ENCODE measurements at regions not wholly inside any gene's neighbourhood (a gene's known extent, or its start where the extent isn't known, plus 50 kb on each side); places are given as distances from the start of the nearest gene placed in this dataset.

DNA sequence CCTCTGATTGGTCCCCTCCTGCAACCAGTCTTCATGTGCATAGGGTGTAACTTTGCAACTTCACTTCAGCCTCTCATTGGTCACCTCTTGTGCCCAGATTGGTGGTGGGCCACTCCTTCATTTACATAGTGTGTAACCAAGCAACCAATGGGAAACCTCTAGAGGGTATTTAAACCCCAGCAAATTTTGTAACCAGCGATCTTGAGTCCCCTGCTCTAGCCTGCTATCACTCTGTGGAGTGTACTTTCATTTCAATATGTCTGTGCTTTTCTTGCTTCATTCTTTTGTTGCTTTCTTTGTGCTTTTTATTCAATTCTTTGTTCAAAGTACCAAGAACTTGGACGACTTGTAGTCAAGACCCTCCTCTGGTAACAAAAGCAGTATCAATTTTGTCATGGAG, 1336.9 kb upstream of the SPRY2 start:
- no TSS peak for BruUV-seq (replicated peaks)
- POLR2A ChIA-PET: no interaction called here
- in situ Hi-C loops (cut with MboI): no loop called here
- H3K27me3 ChIP-seq (replicated peaks in 1 of 2; ENCODE audit: control insufficient read depth in 2 of 2, insufficient read depth in 2 of 2, low read length in 1 of 2): no peaks in the 10 kb centered on the region
- CTCF ChIA-PET: no interaction called here
- RAD21 ChIA-PET (ENCODE audit: unreplicated experiment): no interaction called here
- DNase-seq (ENCODE audit: low read depth, low spot score): no peak
- no peak overlapping the region for H2AFZ ChIP-seq (ENCODE audit: control insufficient read depth, low read depth, low read length)
- H4K20me1 ChIP-seq (ENCODE audit: control insufficient read depth, insufficient read depth): no peaks in the 10 kb centered on the region
- SMC1A ChIA-PET (ENCODE audit: uncharacterized antibody, unreplicated experiment): no interaction called here
- H3K27ac ChIP-seq (ENCODE audit: control insufficient read depth, insufficient read depth): no peak overlapping the region
- no peaks in the 10 kb centered on the region for H3K9me3 ChIP-seq (replicated peaks; ENCODE audit: control insufficient read depth, insufficient read depth, low read length)
- no peak overlapping the region for H3K9ac ChIP-seq (ENCODE audit: control insufficient read depth, insufficient read depth, low read length)
- H3K4me2 ChIP-seq (ENCODE audit: control insufficient read depth, insufficient read depth): no peak overlapping the region
- no peak for FAIRE-seq
- H3K4me1 ChIP-seq (ENCODE audit: control insufficient read depth, insufficient read depth, low read length): no peaks in the 10 kb centered on the region
- H3K4me3 ChIP-seq: no peak overlapping the region
- no peak for ATAC-seq
- H3K79me2 ChIP-seq (ENCODE audit: control insufficient read depth, insufficient read depth, low read length): no peaks in the 10 kb centered on the region
- no peaks in the 10 kb centered on the region for H3K36me3 ChIP-seq (ENCODE audit: control insufficient read depth in 2 of 2, insufficient read depth in 2 of 2, low read length in 1 of 2)
- TF ChIP-seq RFX5 (IDR thresholded peaks at IDR 0.05; ENCODE audit: low read depth, low read length): no peak
- no peak for TF ChIP-seq FOS (IDR thresholded peaks at IDR 0.05; ENCODE audit: borderline replicate concordance, extremely low read depth, insufficient read length)
- TF ChIP-seq MYB (IDR thresholded peaks at IDR 0.05; ENCODE audit: borderline replicate concordance, low read depth, low read length): no peak
- TF ChIP-seq SREBF2 (IDR thresholded peaks at IDR 0.05; ENCODE audit: low read length): no peak
- TF ChIP-seq NBN (IDR thresholded peaks at IDR 0.05): no peak
- TF ChIP-seq, protein P1, sequence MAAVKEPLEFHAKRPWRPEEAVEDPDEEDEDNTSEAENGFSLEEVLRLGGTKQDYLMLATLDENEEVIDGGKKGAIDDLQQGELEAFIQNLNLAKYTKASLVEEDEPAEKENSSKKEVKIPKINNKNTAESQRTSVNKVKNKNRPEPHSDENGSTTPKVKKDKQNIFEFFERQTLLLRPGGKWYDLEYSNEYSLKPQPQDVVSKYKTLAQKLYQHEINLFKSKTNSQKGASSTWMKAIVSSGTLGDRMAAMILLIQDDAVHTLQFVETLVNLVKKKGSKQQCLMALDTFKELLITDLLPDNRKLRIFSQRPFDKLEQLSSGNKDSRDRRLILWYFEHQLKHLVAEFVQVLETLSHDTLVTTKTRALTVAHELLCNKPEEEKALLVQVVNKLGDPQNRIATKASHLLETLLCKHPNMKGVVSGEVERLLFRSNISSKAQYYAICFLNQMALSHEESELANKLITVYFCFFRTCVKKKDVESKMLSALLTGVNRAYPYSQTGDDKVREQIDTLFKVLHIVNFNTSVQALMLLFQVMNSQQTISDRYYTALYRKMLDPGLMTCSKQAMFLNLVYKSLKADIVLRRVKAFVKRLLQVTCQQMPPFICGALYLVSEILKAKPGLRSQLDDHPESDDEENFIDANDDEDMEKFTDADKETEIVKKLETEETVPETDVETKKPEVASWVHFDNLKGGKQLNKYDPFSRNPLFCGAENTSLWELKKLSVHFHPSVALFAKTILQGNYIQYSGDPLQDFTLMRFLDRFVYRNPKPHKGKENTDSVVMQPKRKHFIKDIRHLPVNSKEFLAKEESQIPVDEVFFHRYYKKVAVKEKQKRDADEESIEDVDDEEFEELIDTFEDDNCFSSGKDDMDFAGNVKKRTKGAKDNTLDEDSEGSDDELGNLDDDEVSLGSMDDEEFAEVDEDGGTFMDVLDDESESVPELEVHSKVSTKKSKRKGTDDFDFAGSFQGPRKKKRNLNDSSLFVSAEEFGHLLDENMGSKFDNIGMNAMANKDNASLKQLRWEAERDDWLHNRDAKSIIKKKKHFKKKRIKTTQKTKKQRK (IDR thresholded peaks at IDR 0.05; ENCODE audit: low read depth, low read length): no peak
- no peak for TF ChIP-seq CREM (IDR thresholded peaks at IDR 0.05; ENCODE audit: low read depth)
- TF ChIP-seq YBX1 (IDR thresholded peaks at IDR 0.05): no peak
- WGBS (ENCODE audit: insufficient coverage, insufficient replicate concordance, low lambda C conversion rate, missing lambda C conversion rate): 5% methylated on average over 2 of the region's 2 CpGs
- intact Hi-C loops (cut with micrococcal nuclease; ENCODE audit: unreplicated experiment): no loop called here

All from GM12878 (cell line).